ENCODE measurements at regions not wholly inside any gene's neighbourhood (a gene's known extent, or its start where the extent isn't known, plus 50 kb on each side); places are given as distances from the start of the nearest gene placed in this dataset.

DNA sequence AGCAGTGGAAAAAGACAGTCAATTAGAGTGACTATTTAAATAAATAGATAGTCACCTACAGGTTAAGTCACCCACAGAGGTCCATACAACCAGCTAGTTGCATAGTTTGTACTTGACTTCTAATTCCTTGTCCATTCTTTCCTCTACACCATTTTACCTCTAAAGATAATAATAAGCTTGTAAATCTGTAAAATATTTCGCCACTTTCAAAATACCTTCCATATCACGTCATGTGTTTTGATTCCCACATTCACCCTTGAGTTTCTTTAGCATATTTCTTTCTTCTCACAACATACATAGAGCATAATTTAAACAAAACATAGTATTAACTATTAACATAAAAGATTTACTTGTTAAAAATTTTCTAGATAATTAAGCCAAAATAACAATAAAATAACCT lies 689.6 kb downstream of the MECOM start:
- DNase-seq (ENCODE audit: low read depth): peak; percentile 49
- no peak overlapping the region for H3K4me3 ChIP-seq (ENCODE audit: low read depth, low read length)
- TF ChIP-seq CTCF (conservative IDR thresholded peaks at IDR 0.05; ENCODE audit: low read depth, low read length): no peak

DNA sequence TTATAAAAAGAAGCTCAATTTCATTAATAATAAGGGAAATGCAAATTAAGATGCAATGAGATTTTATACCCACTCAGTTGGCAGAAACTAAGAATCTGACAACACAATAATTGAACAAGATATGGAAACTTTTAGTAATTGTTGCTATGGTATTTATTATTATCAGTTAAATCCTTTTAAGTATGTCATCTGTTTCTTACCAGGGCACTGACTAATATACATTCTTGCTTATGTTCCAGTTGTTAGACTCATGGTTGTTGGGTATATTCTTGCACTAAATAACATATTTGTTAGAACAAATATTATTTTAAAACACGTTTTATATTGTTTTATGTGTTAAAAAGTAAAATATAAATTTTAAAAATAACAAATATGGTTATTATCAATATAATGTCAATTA lies 690.3 kb downstream of the MECOM start:
- TF ChIP-seq CTCF (conservative IDR thresholded peaks at IDR 0.05; ENCODE audit: low read depth, low read length): no peak
- DNase-seq (ENCODE audit: low read depth): peak; percentile 3
- no peak overlapping the region for H3K4me3 ChIP-seq (ENCODE audit: low read depth, low read length)

DNA sequence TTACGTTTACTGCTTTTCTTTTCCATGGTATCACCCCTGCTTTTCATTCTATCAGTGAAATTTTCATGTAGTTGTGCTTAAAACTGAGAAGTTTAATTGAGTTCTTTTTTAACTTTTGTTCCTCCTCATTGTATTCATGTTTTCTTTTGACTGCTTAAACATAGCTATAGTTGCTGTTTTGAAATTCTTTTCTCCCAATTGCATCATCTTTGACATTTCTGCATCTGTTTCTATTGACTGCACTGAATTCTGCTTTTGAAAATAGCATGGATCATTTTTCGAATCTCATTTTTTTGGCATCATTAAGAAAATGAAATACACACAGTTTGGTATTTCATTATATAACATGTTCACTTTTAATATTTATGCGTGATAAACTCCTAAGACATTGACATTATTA lies 694.9 kb downstream of the MECOM start:
- TF ChIP-seq CTCF (conservative IDR thresholded peaks at IDR 0.05; ENCODE audit: low read depth, low read length): no peak
- peak; percentile 17 for DNase-seq (ENCODE audit: low read depth)
- no peak overlapping the region for H3K4me3 ChIP-seq (ENCODE audit: low read depth, low read length)

DNA sequence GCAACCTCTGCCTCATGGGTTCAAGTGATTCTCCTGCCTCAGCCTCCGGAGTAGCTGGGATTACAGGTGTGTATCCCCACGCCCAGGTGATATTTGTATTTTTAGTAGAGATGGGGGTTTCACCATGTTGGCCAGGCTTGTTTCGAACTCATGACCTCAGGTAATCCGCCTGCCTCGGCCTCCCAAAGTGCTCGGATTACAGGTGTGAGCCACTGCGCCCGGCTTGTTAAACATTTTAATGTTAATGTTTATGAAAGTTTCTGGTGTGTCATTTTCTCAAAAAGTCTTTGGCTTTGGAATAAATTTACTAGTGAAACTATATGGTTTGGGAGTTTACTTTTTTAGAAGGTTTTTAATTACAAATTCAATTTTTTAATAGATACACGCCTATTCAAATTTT lies 698.8 kb downstream of the MECOM start:
- H3K4me3 ChIP-seq (ENCODE audit: low read depth, low read length): no peak overlapping the region
- DNase-seq (ENCODE audit: low read depth): no peak
- no peak for TF ChIP-seq CTCF (conservative IDR thresholded peaks at IDR 0.05; ENCODE audit: low read depth, low read length)

GRCh38 chr3:168961271-168961670 lies 702.2 kb downstream of the MECOM start:
- no peak overlapping the region for H3K4me3 ChIP-seq (ENCODE audit: low read depth, low read length)
- no peak for TF ChIP-seq CTCF (conservative IDR thresholded peaks at IDR 0.05; ENCODE audit: low read depth, low read length)
- DNase-seq (ENCODE audit: low read depth): no peak

DNA sequence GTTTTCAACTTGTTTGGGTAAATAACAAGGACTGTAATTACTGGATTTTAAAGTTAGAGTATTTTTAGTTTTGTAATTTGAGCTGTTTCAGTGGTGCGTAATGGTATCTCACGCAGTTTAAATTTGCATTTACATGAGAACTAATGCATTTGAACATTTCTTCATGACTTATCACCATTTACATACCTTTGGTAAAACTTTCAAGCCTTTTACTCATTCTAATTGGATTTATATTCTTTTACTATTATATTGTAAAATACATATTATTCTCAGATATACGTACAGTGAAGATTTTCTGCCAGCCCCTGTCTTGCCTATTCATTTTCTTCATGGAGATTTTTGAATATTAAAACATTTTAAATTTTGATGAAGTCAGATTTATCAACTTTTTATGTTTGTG lies 703.8 kb downstream of the MECOM start:
- no peak for DNase-seq (ENCODE audit: low read depth)
- TF ChIP-seq CTCF (conservative IDR thresholded peaks at IDR 0.05; ENCODE audit: low read depth, low read length): no peak
- H3K4me3 ChIP-seq (ENCODE audit: low read depth, low read length): no peak overlapping the region

DNA sequence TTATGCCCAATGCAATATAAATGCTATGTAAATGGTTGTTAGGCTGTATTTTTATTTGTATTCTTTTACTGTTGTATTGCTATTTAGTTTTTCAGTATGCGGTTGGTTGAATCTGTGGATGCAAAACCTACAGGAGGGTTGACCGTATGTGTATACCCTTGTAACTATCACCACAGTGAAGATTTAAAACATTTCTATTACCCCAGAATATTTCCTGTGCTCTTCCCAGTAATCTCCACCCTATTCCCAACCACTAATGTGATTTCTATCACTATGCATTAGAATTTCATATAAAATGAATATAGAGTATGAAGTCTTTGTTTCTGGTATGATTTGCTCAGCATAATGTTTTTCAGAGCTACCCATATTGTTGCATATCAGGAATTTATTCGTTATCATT lies 705.0 kb downstream of the MECOM start:
- H3K4me3 ChIP-seq (ENCODE audit: low read depth, low read length): no peak overlapping the region
- no peak for DNase-seq (ENCODE audit: low read depth)
- TF ChIP-seq CTCF (conservative IDR thresholded peaks at IDR 0.05; ENCODE audit: low read depth, low read length): no peak
